ENCODE measurements at regions not wholly inside any gene's neighbourhood (a gene's known extent, or its start where the extent isn't known, plus 50 kb on each side); places are given as distances from the start of the nearest gene placed in this dataset.

- in situ Hi-C loops (cut with HindIII; ENCODE audit: low sequenced_read_pairs) = no loop called here
These were observed 241.2 kb downstream of the DNAJB9 start for GRCh38 chr7:108810756-108811385.

GRCh38 chr7:108813251-108814014, 243.8 kb downstream of the DNAJB9 start:
- in situ Hi-C loops (cut with HindIII; ENCODE audit: low sequenced_read_pairs) = no loop called here

GRCh38 chr7:108815815-108816214, 246.1 kb downstream of the DNAJB9 start:
- in situ Hi-C loops (cut with HindIII; ENCODE audit: low sequenced_read_pairs) = no loop called here

- in situ Hi-C loops (cut with HindIII; ENCODE audit: low sequenced_read_pairs) = no loop called here
These were observed 249.1 kb downstream of the DNAJB9 start for GRCh38 chr7:108818742-108819141.

- in situ Hi-C loops (cut with HindIII; ENCODE audit: low sequenced_read_pairs) = no loop called here
These were observed 255.3 kb downstream of the DNAJB9 start for GRCh38 chr7:108824840-108825580.

GRCh38 chr7:108825581-108825909, 255.9 kb downstream of the DNAJB9 start:
- in situ Hi-C loops (cut with HindIII; ENCODE audit: low sequenced_read_pairs) = no loop called here

- in situ Hi-C loops (cut with HindIII; ENCODE audit: low sequenced_read_pairs) = no loop called here
These were observed 266.6 kb downstream of the DNAJB9 start for GRCh38 chr7:108836256-108836655.

GRCh38 chr7:108838198-108838597, 268.5 kb downstream of the DNAJB9 start:
- in situ Hi-C loops (cut with HindIII; ENCODE audit: low sequenced_read_pairs) = no loop called here

- in situ Hi-C loops (cut with HindIII; ENCODE audit: low sequenced_read_pairs) = no loop called here
These were observed 269.4 kb downstream of the DNAJB9 start for GRCh38 chr7:108839076-108839475.

GRCh38 chr7:108845951-108846350, 276.3 kb downstream of the DNAJB9 start:
- in situ Hi-C loops (cut with HindIII; ENCODE audit: low sequenced_read_pairs) = no loop called here

- in situ Hi-C loops (cut with HindIII; ENCODE audit: low sequenced_read_pairs) = no loop called here
These were observed 276.8 kb downstream of the DNAJB9 start for GRCh38 chr7:108846471-108846870.

- in situ Hi-C loops (cut with HindIII; ENCODE audit: low sequenced_read_pairs) = no loop called here
These were observed 278.8 kb downstream of the DNAJB9 start for GRCh38 chr7:108848486-108848885.

- in situ Hi-C loops (cut with HindIII; ENCODE audit: low sequenced_read_pairs) = no loop called here
These were observed 290.9 kb downstream of the DNAJB9 start for GRCh38 chr7:108860615-108861014.

GRCh38 chr7:108861071-108861470, 291.4 kb downstream of the DNAJB9 start:
- in situ Hi-C loops (cut with HindIII; ENCODE audit: low sequenced_read_pairs) = no loop called here

- in situ Hi-C loops (cut with HindIII; ENCODE audit: low sequenced_read_pairs) = no loop called here
These were observed 293.7 kb downstream of the DNAJB9 start for GRCh38 chr7:108863227-108863848.

GRCh38 chr7:108869070-108869469, 299.4 kb downstream of the DNAJB9 start:
- in situ Hi-C loops (cut with HindIII; ENCODE audit: low sequenced_read_pairs) = no loop called here

GRCh38 chr7:108875139-108875538, 305.5 kb downstream of the DNAJB9 start:
- in situ Hi-C loops (cut with HindIII; ENCODE audit: low sequenced_read_pairs) = no loop called here

GRCh38 chr7:108890862-108891261, 321.2 kb downstream of the DNAJB9 start:
- in situ Hi-C loops (cut with HindIII; ENCODE audit: low sequenced_read_pairs) = no loop called here

GRCh38 chr7:108908456-108908855, 338.8 kb downstream of the DNAJB9 start:
- in situ Hi-C loops (cut with HindIII; ENCODE audit: low sequenced_read_pairs) = no loop called here

- in situ Hi-C loops (cut with HindIII; ENCODE audit: low sequenced_read_pairs) = no loop called here
These were observed 341.3 kb downstream of the DNAJB9 start for GRCh38 chr7:108911016-108911415.

- in situ Hi-C loops (cut with HindIII; ENCODE audit: low sequenced_read_pairs) = no loop called here
These were observed 350.8 kb downstream of the DNAJB9 start for GRCh38 chr7:108920490-108920889.

Data from endothelial cell of hepatic sinusoid (primary cell).